ENCODE measurements at regions not wholly inside any gene's neighbourhood (a gene's known extent, or its start where the extent isn't known, plus 50 kb on each side); places are given as distances from the start of the nearest gene placed in this dataset.

DNA sequence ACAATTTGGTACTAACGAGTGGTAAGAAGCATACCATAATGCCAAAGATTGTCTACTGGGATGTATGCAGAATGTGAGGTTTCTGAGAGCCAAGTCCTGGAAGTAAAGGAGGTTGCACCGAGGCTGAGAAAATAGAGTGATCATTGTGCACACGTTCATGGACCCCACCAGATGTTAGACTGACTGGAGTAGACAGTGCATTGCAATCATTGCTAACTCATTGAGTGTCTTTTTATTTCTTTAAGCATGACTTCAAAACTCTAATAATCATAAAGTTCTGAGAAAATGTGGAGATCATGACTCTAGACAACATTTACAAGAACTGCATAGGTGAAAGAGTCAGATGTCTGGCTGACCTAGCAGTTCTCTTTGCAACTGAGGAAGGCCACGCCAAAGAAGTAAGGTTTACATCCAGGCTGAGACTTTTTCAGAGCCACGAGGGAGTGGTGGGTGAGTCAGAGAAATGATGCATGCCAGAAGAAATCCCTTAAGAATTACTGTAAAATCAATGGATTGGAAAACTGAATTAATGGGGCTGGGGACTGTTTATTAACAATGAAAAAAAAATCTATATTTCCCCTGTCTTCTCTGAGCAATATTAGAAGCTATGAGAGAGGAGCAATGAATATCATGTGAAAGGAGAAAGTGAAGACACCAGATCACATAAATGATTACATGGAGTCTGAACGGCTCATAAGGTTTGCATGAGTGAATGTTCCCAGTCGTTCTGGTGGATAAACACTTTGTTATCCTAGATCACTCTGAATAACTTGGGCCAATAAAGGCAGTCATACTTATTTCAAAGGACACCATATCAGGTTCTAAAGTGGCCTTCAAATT is 76.0 kb upstream of the SLC25A26 start:
- peak; percentile 42; the same call in 1 of the 3 replicates for ATAC-seq
- no peak for TF ChIP-seq ISL1 (CRISPR knock-in tag; IDR thresholded peaks at IDR 0.05)
- TF ChIP-seq, protein P1, sequence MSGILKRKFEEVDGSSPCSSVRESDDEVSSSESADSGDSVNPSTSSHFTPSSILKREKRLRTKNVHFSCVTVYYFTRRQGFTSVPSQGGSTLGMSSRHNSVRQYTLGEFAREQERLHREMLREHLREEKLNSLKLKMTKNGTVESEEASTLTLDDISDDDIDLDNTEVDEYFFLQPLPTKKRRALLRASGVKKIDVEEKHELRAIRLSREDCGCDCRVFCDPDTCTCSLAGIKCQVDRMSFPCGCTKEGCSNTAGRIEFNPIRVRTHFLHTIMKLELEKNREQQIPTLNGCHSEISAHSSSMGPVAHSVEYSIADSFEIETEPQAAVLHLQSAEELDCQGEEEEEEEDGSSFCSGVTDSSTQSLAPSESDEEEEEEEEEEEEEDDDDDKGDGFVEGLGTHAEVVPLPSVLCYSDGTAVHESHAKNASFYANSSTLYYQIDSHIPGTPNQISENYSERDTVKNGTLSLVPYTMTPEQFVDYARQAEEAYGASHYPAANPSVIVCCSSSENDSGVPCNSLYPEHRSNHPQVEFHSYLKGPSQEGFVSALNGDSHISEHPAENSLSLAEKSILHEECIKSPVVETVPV (CRISPR knock-in tag; IDR thresholded peaks at IDR 0.05), result no peak
- TF ChIP-seq GLIS3 (CRISPR knock-in tag; IDR thresholded peaks at IDR 0.05), result no peak
- no peak for TF ChIP-seq ESRRG (CRISPR knock-in tag; IDR thresholded peaks at IDR 0.05)
- no peak for TF ChIP-seq ZC3H10 (CRISPR knock-in tag; IDR thresholded peaks at IDR 0.05)
- no peak for TF ChIP-seq ZFP30 (CRISPR knock-in tag; IDR thresholded peaks at IDR 0.05)
- TF ChIP-seq ZNF565 (CRISPR knock-in tag; conservative IDR thresholded peaks at IDR 0.05; ENCODE audit: low read depth), result no peak
- no peak for TF ChIP-seq TCF4 (CRISPR knock-in tag; IDR thresholded peaks at IDR 0.05; ENCODE audit: borderline replicate concordance)
- no peak for TF ChIP-seq RARB (CRISPR knock-in tag; IDR thresholded peaks at IDR 0.05)
- TF ChIP-seq ZNF8 (CRISPR knock-in tag; IDR thresholded peaks at IDR 0.05), result no peak

DNA sequence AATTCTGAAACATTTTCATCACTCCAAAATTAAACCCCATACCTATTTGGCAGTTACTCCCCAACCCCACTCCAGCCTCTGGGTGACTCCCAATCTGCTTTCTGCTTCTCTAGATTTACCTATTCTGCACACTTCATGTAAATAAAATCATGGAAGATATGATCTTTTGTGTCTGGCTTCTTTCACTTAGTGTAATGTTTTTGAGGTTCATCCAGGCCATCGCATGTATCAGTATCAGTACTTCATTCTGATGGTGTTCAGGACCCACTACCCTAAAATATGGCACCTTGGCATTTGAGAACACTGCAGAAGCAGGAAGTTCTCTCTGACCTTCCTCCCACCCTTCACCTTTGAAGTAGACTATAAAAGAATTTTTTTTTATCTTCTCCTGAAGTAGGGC is 78.7 kb upstream of the SLC25A26 start:
- no peak for ATAC-seq
- TF ChIP-seq ISL1 (CRISPR knock-in tag; IDR thresholded peaks at IDR 0.05) (no peak), ZFP3 (CRISPR knock-in tag; IDR thresholded peaks at IDR 0.05) (no peak), RARB (CRISPR knock-in tag; IDR thresholded peaks at IDR 0.05) (no peak), ZNF8 (CRISPR knock-in tag; IDR thresholded peaks at IDR 0.05) (no peak), OSR1 (CRISPR knock-in tag; IDR thresholded peaks at IDR 0.05) (no peak), CSDC2 (CRISPR knock-in tag; IDR thresholded peaks at IDR 0.05) (no peak)
- TF ChIP-seq, protein P1 (CRISPR knock-in tag; IDR thresholded peaks at IDR 0.05), result no peak
- TF ChIP-seq, protein P2, sequence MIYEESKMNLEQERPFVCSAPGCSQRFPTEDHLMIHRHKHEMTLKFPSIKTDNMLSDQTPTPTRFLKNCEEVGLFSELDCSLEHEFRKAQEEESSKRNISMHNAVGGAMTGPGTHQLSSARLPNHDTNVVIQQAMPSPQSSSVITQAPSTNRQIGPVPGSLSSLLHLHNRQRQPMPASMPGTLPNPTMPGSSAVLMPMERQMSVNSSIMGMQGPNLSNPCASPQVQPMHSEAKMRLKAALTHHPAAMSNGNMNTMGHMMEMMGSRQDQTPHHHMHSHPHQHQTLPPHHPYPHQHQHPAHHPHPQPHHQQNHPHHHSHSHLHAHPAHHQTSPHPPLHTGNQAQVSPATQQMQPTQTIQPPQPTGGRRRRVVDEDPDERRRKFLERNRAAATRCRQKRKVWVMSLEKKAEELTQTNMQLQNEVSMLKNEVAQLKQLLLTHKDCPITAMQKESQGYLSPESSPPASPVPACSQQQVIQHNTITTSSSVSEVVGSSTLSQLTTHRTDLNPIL (CRISPR knock-in tag; IDR thresholded peaks at IDR 0.05; ENCODE audit: low read depth), result no peak
- TF ChIP-seq, protein P3, sequence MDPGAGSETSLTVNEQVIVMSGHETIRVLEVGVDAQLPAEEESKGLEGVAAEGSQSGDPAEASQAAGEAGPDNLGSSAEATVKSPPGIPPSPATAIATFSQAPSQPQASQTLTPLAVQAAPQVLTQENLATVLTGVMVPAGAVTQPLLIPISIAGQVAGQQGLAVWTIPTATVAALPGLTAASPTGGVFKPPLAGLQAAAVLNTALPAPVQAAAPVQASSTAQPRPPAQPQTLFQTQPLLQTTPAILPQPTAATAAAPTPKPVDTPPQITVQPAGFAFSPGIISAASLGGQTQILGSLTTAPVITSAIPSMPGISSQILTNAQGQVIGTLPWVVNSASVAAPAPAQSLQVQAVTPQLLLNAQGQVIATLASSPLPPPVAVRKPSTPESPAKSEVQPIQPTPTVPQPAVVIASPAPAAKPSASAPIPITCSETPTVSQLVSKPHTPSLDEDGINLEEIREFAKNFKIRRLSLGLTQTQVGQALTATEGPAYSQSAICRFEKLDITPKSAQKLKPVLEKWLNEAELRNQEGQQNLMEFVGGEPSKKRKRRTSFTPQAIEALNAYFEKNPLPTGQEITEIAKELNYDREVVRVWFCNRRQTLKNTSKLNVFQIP (CRISPR knock-in tag; IDR thresholded peaks at IDR 0.05; ENCODE audit: borderline replicate concordance, low read depth), result no peak

DNA sequence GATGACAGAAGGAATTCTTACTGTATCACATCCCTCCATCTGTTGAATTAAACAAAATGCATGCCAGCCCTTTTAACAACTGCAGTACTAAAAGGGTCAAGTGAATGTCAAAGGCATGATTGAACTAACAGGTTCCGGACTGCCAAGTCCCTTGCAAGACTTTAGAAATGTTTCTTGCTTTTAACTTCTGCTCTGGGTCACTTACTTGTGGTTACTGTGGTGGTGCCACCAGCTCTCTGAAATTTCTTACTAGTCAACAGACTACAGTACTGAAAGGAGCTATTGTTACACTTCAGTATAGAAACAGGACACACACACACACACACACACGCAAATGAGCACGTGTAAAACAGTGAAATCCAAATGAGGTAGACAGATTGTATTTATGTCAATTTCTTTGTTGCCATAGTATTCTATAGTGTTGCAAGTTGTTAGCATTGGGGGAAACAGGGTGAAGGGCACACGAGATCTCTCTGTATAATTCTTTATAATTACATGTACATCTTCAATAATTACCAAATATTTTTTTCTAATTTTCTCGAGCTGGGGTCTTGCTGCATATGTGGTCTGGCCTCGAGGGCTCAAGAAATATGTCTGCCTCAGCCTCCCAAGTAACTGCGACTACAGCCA is 79.9 kb upstream of the SLC25A26 start:
- no peak for TF ChIP-seq SNAI2 (CRISPR knock-in tag; IDR thresholded peaks at IDR 0.05)
- no peak for TF ChIP-seq TOX (CRISPR knock-in tag; IDR thresholded peaks at IDR 0.05; ENCODE audit: borderline replicate concordance)
- TF ChIP-seq TCF4 (CRISPR knock-in tag; IDR thresholded peaks at IDR 0.05; ENCODE audit: borderline replicate concordance), result no peak
- TF ChIP-seq, protein P1 (CRISPR knock-in tag; IDR thresholded peaks at IDR 0.05), result no peak
- no peak for TF ChIP-seq ZNF565 (CRISPR knock-in tag; conservative IDR thresholded peaks at IDR 0.05; ENCODE audit: low read depth)
- TF ChIP-seq BACH2 (CRISPR knock-in tag; IDR thresholded peaks at IDR 0.05; ENCODE audit: borderline replicate concordance), result no peak
- no peak for TF ChIP-seq ZFP30 (CRISPR knock-in tag; IDR thresholded peaks at IDR 0.05)
- ATAC-seq, result no peak

DNA sequence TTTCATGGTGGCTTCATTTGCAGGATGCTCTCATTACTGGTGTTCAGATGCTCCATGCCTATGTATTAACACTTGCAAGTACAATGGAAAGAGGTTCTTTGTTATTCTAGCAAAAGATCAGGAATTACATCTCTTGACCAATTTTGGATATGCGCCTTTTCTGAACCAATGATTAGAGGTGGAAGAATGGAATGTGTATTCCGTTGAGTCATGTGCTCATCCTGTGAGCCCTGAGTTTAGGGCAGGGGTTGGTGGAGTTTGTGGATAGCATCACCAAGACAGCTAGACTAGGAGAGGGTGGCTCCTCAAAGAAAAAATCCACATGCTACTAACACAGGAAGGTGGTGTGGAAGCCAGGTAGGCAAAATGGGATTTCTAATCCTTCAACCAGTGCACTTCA is 80.7 kb upstream of the SLC25A26 start:
- ATAC-seq, result no peak
- TF ChIP-seq CSDC2 (CRISPR knock-in tag; IDR thresholded peaks at IDR 0.05), result no peak
- no peak for TF ChIP-seq GLIS3 (CRISPR knock-in tag; IDR thresholded peaks at IDR 0.05)
- no peak for TF ChIP-seq PPARA (CRISPR knock-in tag; IDR thresholded peaks at IDR 0.05; ENCODE audit: borderline replicate concordance)
- no peak for TF ChIP-seq ISL1 (CRISPR knock-in tag; IDR thresholded peaks at IDR 0.05)
- no peak for TF ChIP-seq ZNF8 (CRISPR knock-in tag; IDR thresholded peaks at IDR 0.05)
- TF ChIP-seq SNAI2 (CRISPR knock-in tag; IDR thresholded peaks at IDR 0.05), result no peak
- TF ChIP-seq, protein P2 (CRISPR knock-in tag; IDR thresholded peaks at IDR 0.05; ENCODE audit: low read depth), result no peak
- TF ChIP-seq ZNF70 (CRISPR knock-in tag; IDR thresholded peaks at IDR 0.05), result no peak
- TF ChIP-seq TCF4 (CRISPR knock-in tag; IDR thresholded peaks at IDR 0.05; ENCODE audit: borderline replicate concordance), result no peak
- TF ChIP-seq ESRRG (CRISPR knock-in tag; IDR thresholded peaks at IDR 0.05), result no peak
- no peak for TF ChIP-seq ARNTL (CRISPR knock-in tag; IDR thresholded peaks at IDR 0.05; ENCODE audit: borderline replicate concordance, low read depth)
- no peak for TF ChIP-seq ZC3H10 (CRISPR knock-in tag; IDR thresholded peaks at IDR 0.05)
- TF ChIP-seq ZNF565 (CRISPR knock-in tag; conservative IDR thresholded peaks at IDR 0.05; ENCODE audit: low read depth), result no peak
